MM.1S (cell line): ENCODE measurements at regions not wholly inside any gene's neighbourhood (a gene's known extent, or its start where the extent isn't known, plus 50 kb on each side); places are given as distances from the start of the nearest gene placed in this dataset.
"Not testable (repeated sequence)": the region's sequence is repeated elsewhere in the genome, so short reads cannot be mapped to it uniquely, and the experiment has no call there.

ENCODE experiments used
- DNase-seq: peaks from one replicate; pipeline ENCODE4 v3.0.0-alpha.2; 2015
- H2AFZ ChIP-seq: fragments of 300-600 bp; sonication (generic); 2 replicates; pipeline ENCODE4 v1.6.0; 2016; ENCODE audit warnings: antibody characterized with exemption, low read length
- H3F3A ChIP-seq: fragments of 300-600 bp; sonication (generic); 2 replicates; pipeline ENCODE4 v1.6.1; 2016; ENCODE audit warnings: mild to moderate bottlenecking, antibody characterized with exemption, low read length, moderate library complexity, mixed read lengths; ENCODE audit not compliant: insufficient read depth
- H3K27ac ChIP-seq: fragments of 300-600 bp; sonication (generic); 2 replicates; pipeline ENCODE4 v1.5.1; 2016; ENCODE audit warnings: mild to moderate bottlenecking, low read length
- H3K27me3 ChIP-seq: fragments of 300-600 bp; sonication (generic); replicated peaks from 2 replicates; pipeline ENCODE4 v1.6.0; 2016; ENCODE audit warnings: low read length; ENCODE audit not compliant: insufficient read depth
- H3K36me3 ChIP-seq: fragments of 300-600 bp; sonication (generic); replicated peaks from 2 replicates; pipeline ENCODE4 v1.6.1; 2016; ENCODE audit warnings: mild to moderate bottlenecking, low read length, mixed read lengths; ENCODE audit not compliant: insufficient read depth
- H3K4me1 ChIP-seq: fragments of 300-600 bp; sonication (generic); 2 replicates; pipeline ENCODE4 v1.6.1; 2016; ENCODE audit warnings: low read length, mixed read lengths
- H3K4me2 ChIP-seq: fragments of 300-600 bp; sonication (generic); 2 replicates; pipeline ENCODE4 v1.6.0; 2016; ENCODE audit warnings: low read depth, low read length
- H3K4me3 ChIP-seq: fragments of 300-600 bp; sonication (generic); 2 replicates; pipeline ENCODE4 v1.5.1; 2016; ENCODE audit warnings: low read length, mixed read lengths
- H3K79me2 ChIP-seq: fragments of 300-600 bp; sonication (generic); 2 replicates; pipeline ENCODE4 v1.6.1; 2016; ENCODE audit warnings: mixed run types, low read length, mixed read lengths
- H3K9ac ChIP-seq: fragments of 300-600 bp; sonication (generic); 2 replicates; pipeline ENCODE4 v1.6.1; 2016; ENCODE audit warnings: low read length, mixed read lengths
- H3K9me2 ChIP-seq: fragments of 300-600 bp; sonication (generic); replicated peaks from 2 replicates; pipeline ENCODE4 v1.6.1; 2016; ENCODE audit warnings: mild to moderate bottlenecking, low read length, mixed read lengths; ENCODE audit not compliant: insufficient read depth
- H3K9me3 ChIP-seq: fragments of 300-600 bp; sonication (generic); replicated peaks from 2 replicates; pipeline ENCODE4 v1.6.1; 2016; ENCODE audit warnings: mild to moderate bottlenecking, low read length, mixed read lengths; ENCODE audit not compliant: insufficient read depth
- H4K20me1 ChIP-seq: fragments of 300-600 bp; sonication (generic); 2 replicates; pipeline ENCODE4 v1.6.1; 2016; ENCODE audit warnings: mild to moderate bottlenecking, low read length, moderate library complexity, mixed read lengths; ENCODE audit not compliant: insufficient read depth
- EZH2 ChIP-seq: fragments of 300-600 bp; sonication (generic); optimal IDR thresholded peaks from 2 replicates; pipeline ENCODE3; 2017; ENCODE audit warnings: low read depth, mild to moderate bottlenecking, antibody characterized with exemption, low read length, mixed read lengths
- EZH2phosphoT487 ChIP-seq: fragments of 300-600 bp; sonication (generic); IDR thresholded peaks from 2 replicates; pipeline ENCODE4 v1.6.1; 2018; ENCODE audit warnings: antibody characterized with exemption, low read length
- TF ChIP-seq, protein P1 (sequence below): fragments of 300-600 bp; sonication (generic); IDR thresholded peaks from 2 replicates; pipeline ENCODE4 v1.5.1; 2016; ENCODE audit warnings: antibody characterized with exemption, low read length, mixed read lengths

- H3K4me2 ChIP-seq: no peak overlapping the region
- no peaks in the 10 kb centered on the region for H3K36me3 ChIP-seq
- DNase-seq: no peak
- H3K9me2 ChIP-seq: no peaks in the 10 kb centered on the region
- no peaks in the 10 kb centered on the region for H3K27me3 ChIP-seq
- no peak overlapping the region for H3K27ac ChIP-seq
- H3F3A ChIP-seq: no peaks in the 10 kb centered on the region
- H3K79me2 ChIP-seq: no peaks in the 10 kb centered on the region
- no peak overlapping the region for H2AFZ ChIP-seq
- no peak overlapping the region for H3K9ac ChIP-seq
- TF ChIP-seq EZH2 (no peak), EZH2phosphoT487 (no peak)
- TF ChIP-seq, protein P1, sequence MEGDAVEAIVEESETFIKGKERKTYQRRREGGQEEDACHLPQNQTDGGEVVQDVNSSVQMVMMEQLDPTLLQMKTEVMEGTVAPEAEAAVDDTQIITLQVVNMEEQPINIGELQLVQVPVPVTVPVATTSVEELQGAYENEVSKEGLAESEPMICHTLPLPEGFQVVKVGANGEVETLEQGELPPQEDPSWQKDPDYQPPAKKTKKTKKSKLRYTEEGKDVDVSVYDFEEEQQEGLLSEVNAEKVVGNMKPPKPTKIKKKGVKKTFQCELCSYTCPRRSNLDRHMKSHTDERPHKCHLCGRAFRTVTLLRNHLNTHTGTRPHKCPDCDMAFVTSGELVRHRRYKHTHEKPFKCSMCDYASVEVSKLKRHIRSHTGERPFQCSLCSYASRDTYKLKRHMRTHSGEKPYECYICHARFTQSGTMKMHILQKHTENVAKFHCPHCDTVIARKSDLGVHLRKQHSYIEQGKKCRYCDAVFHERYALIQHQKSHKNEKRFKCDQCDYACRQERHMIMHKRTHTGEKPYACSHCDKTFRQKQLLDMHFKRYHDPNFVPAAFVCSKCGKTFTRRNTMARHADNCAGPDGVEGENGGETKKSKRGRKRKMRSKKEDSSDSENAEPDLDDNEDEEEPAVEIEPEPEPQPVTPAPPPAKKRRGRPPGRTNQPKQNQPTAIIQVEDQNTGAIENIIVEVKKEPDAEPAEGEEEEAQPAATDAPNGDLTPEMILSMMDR: no peak
- H4K20me1 ChIP-seq: no peaks in the 10 kb centered on the region
- no peaks in the 10 kb centered on the region for H3K9me3 ChIP-seq
- H3K4me1 ChIP-seq: no peaks in the 10 kb centered on the region
- H3K4me3 ChIP-seq: no peak overlapping the region
These were observed 127.3 kb upstream of the KLHL1 start for GRCh38 chr13:70235565-70235964.

- no peak overlapping the region for H3K4me3 ChIP-seq
- no peaks in the 10 kb centered on the region for H3K9me3 ChIP-seq
- no peaks in the 10 kb centered on the region for H3K79me2 ChIP-seq
- no peaks in the 10 kb centered on the region for H3K9me2 ChIP-seq
- H3K27me3 ChIP-seq: no peaks in the 10 kb centered on the region
- H3K4me1 ChIP-seq: no peaks in the 10 kb centered on the region
- no peak overlapping the region for H3K27ac ChIP-seq
- no peaks in the 10 kb centered on the region for H3F3A ChIP-seq
- no peak overlapping the region for H2AFZ ChIP-seq
- no peak overlapping the region for H3K4me2 ChIP-seq
- TF ChIP-seq EZH2: no peak
- no peak for TF ChIP-seq EZH2phosphoT487
- TF ChIP-seq, protein P1: no peak
- DNase-seq: no peak
- H4K20me1 ChIP-seq: no peaks in the 10 kb centered on the region
- H3K9ac ChIP-seq: no peak overlapping the region
- H3K36me3 ChIP-seq: no peaks in the 10 kb centered on the region
These were observed 115.7 kb upstream of the KLHL1 start for GRCh38 chr13:70223911-70224310.

DNA sequence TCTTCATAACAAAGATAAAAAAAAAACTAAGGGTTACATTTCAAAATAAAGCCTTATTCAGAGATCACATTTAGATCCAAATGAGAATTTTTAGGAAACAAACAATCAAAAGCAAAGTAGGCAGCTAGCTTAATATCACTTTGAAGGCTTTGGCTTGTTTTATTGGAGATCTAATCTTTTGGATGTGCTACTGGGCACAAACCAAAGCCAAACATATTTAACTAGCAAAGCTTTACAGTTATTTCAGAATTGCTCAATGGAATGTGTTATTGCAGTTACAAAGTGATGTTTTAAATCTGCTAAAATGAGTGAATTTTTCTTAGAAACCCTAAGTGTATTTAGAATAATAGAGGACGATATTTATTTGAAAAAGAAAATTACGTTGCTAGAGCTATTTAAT, 114.7 kb upstream of the KLHL1 start:
- no peak overlapping the region for H3K4me3 ChIP-seq
- H3K27me3 ChIP-seq: no peaks in the 10 kb centered on the region

DNA sequence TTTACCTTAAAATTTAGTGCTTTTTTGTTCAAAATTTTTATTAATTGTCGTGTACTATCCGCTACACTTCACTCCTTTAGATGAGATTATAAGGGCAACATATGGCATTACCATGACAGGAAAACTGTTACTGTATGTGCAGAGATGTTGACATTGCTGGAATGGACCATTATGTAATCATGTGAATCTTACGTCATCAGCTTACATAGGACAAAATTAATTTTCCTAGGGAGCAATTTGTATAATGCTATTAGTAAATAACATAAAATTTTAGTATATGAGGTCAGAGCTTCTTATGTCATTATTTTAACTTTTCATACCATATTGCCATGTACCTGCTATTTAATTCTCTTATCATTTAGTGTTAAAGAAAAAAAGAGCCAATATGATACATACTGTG, 110.4 kb upstream of the KLHL1 start:
- H3K4me2 ChIP-seq: no peak overlapping the region
- no peaks in the 10 kb centered on the region for H3K36me3 ChIP-seq
- no peaks in the 10 kb centered on the region for H3F3A ChIP-seq
- H3K4me3 ChIP-seq: no peak overlapping the region
- H3K79me2 ChIP-seq: no peaks in the 10 kb centered on the region
- H3K9ac ChIP-seq: no peak overlapping the region
- no peaks in the 10 kb centered on the region for H3K9me3 ChIP-seq
- no peaks in the 10 kb centered on the region for H3K4me1 ChIP-seq
- no peak for DNase-seq
- H4K20me1 ChIP-seq: no peaks in the 10 kb centered on the region
- H3K9me2 ChIP-seq: no peaks in the 10 kb centered on the region
- H3K27me3 ChIP-seq: no peaks in the 10 kb centered on the region
- no peak overlapping the region for H2AFZ ChIP-seq
- no peak overlapping the region for H3K27ac ChIP-seq
- TF ChIP-seq, protein P1: no peak
- no peak for TF ChIP-seq EZH2
- no peak for TF ChIP-seq EZH2phosphoT487

More for the DNA sequence above, 114.7 kb upstream of the KLHL1 start:
- H3K27ac ChIP-seq: no peak overlapping the region
- no peak for DNase-seq
- H3K9ac ChIP-seq: no peak overlapping the region
- H3K4me2 ChIP-seq: no peak overlapping the region
- H3K4me1 ChIP-seq: no peaks in the 10 kb centered on the region
- H4K20me1 ChIP-seq: no peaks in the 10 kb centered on the region
- H3F3A ChIP-seq: no peaks in the 10 kb centered on the region
- no peaks in the 10 kb centered on the region for H3K9me3 ChIP-seq
- no peaks in the 10 kb centered on the region for H3K36me3 ChIP-seq
- no peak for TF ChIP-seq EZH2phosphoT487
- no peak overlapping the region for H2AFZ ChIP-seq
- H3K79me2 ChIP-seq: no peaks in the 10 kb centered on the region
- no peaks in the 10 kb centered on the region for H3K9me2 ChIP-seq

GRCh38 chr13:70208968-70209367, 100.7 kb upstream of the KLHL1 start:
- H3F3A ChIP-seq, H3K4me1 ChIP-seq, H3K4me2 ChIP-seq, H3K9ac ChIP-seq, H3K27me3 ChIP-seq, H3K9me2 ChIP-seq, H3K27ac ChIP-seq, H3K4me3 ChIP-seq, H4K20me1 ChIP-seq, H2AFZ ChIP-seq, DNase-seq, H3K79me2 ChIP-seq, H3K9me3 ChIP-seq, H3K36me3 ChIP-seq: not testable (repeated sequence)
